ENCODE measurements at regions not wholly inside any gene's neighbourhood (a gene's known extent, or its start where the extent isn't known, plus 50 kb on each side); places are given as distances from the start of the nearest gene placed in this dataset.

GRCh38 chr9:99737649-99738048 is 84.0 kb upstream of the NR4A3 start:
- H3K27ac Mint-ChIP-seq: no peak overlapping the region
- no peaks in the 10 kb centered on the region for H3K36me3 Mint-ChIP-seq (ENCODE audit: low read depth)
- no peak for DNase-seq
- H3K9me3 Mint-ChIP-seq: no peaks in the 10 kb centered on the region
- H3K27me3 Mint-ChIP-seq (ENCODE audit: low read depth, poor library complexity): peaks cover 6% of the 10 kb centered on the region
- no peaks in the 10 kb centered on the region for H3K4me1 Mint-ChIP-seq
- no peak for TF ChIP-seq CTCF (IDR thresholded peaks at IDR 0.05)
- H3K4me3 Mint-ChIP-seq: no peak overlapping the region

GRCh38 chr9:99743006-99743405 is 78.7 kb upstream of the NR4A3 start:
- no peaks in the 10 kb centered on the region for H3K9me3 Mint-ChIP-seq
- H3K36me3 Mint-ChIP-seq (ENCODE audit: low read depth): no peaks in the 10 kb centered on the region
- H3K27ac Mint-ChIP-seq: no peak overlapping the region
- H3K4me3 Mint-ChIP-seq: no peak overlapping the region
- H3K4me1 Mint-ChIP-seq: no peaks in the 10 kb centered on the region
- peaks cover 6% of the 10 kb centered on the region for H3K27me3 Mint-ChIP-seq (ENCODE audit: low read depth, poor library complexity)
- no peak for TF ChIP-seq CTCF (IDR thresholded peaks at IDR 0.05)
- no peak for DNase-seq

GRCh38 chr9:99743455-99743854 is 78.2 kb upstream of the NR4A3 start:
- Mint-ChIP-seq H3K27me3 (ENCODE audit: low read depth, poor library complexity) (peaks cover 9% of the 10 kb centered on the region), H3K4me1 (no peaks in the 10 kb centered on the region), H3K9me3 (no peaks in the 10 kb centered on the region), H3K27ac (no peak overlapping the region), H3K4me3 (no peak overlapping the region), H3K36me3 (ENCODE audit: low read depth) (no peaks in the 10 kb centered on the region)
- DNase-seq: no peak
- TF ChIP-seq CTCF (IDR thresholded peaks at IDR 0.05): no peak

GRCh38 chr9:99744132-99744531 is 77.6 kb upstream of the NR4A3 start:
- H3K4me3 Mint-ChIP-seq: no peak overlapping the region
- H3K27ac Mint-ChIP-seq: no peak overlapping the region
- peaks cover 11% of the 10 kb centered on the region for H3K27me3 Mint-ChIP-seq (ENCODE audit: low read depth, poor library complexity)
- H3K36me3 Mint-ChIP-seq (ENCODE audit: low read depth): no peaks in the 10 kb centered on the region
- no peaks in the 10 kb centered on the region for H3K4me1 Mint-ChIP-seq
- H3K9me3 Mint-ChIP-seq: no peaks in the 10 kb centered on the region
- TF ChIP-seq CTCF (IDR thresholded peaks at IDR 0.05): no peak
- no peak for DNase-seq

- H3K27ac Mint-ChIP-seq: no peak overlapping the region
- DNase-seq: no peak
- no peaks in the 10 kb centered on the region for H3K36me3 Mint-ChIP-seq (ENCODE audit: low read depth)
- no peaks in the 10 kb centered on the region for H3K9me3 Mint-ChIP-seq
- H3K4me3 Mint-ChIP-seq: no peak overlapping the region
- no peak for TF ChIP-seq CTCF (IDR thresholded peaks at IDR 0.05)
- no peaks in the 10 kb centered on the region for H3K4me1 Mint-ChIP-seq
- H3K27me3 Mint-ChIP-seq (ENCODE audit: low read depth, poor library complexity): peaks cover 11% of the 10 kb centered on the region
Observed at GRCh38 chr9:99745085-99745484, 76.6 kb upstream of the NR4A3 start.

GRCh38 chr9:99746406-99746805 is 75.3 kb upstream of the NR4A3 start:
- Mint-ChIP-seq H3K27me3 (ENCODE audit: low read depth, poor library complexity) (peaks cover 11% of the 10 kb centered on the region), H3K4me3 (no peak overlapping the region), H3K4me1 (no peaks in the 10 kb centered on the region), H3K27ac (no peak overlapping the region), H3K9me3 (no peaks in the 10 kb centered on the region), H3K36me3 (ENCODE audit: low read depth) (no peaks in the 10 kb centered on the region)
- TF ChIP-seq CTCF (IDR thresholded peaks at IDR 0.05): no peak
- DNase-seq: no peak

All from nephron progenitor cell (in vitro differentiated cells).